Endothelial cell of umbilical vein (primary cell): ENCODE measurements at regions not wholly inside any gene's neighbourhood (a gene's known extent, or its start where the extent isn't known, plus 50 kb on each side); places are given as distances from the start of the nearest gene placed in this dataset.

Experiments used
- BruUV-seq: library from RNA; stranded (reverse); fragments of 400-500 nt; replicated peaks from 2 replicates; lab custom pipeline; 2021; lab: Mats Ljungman, UMichigan
- CTCF ChIA-PET: fragments of 300-600, 350-600 bp; sonication (Branson Sonifier 250); formaldehyde crosslinking; loops from one replicate; lab custom pipeline; 2021; ENCODE audit warnings: antibody characterized with exemption, inconsistent platforms; lab: Charles Lee
- POLR2A ChIA-PET: fragments of 300-600, 350-600 bp; sonication (Branson Sonifier 250); formaldehyde crosslinking; loops from one replicate; lab custom pipeline; 2021; ENCODE audit warnings: antibody characterized with exemption, inconsistent platforms; lab: Charles Lee
- DNase-seq: peaks from one replicate; pipeline ENCODE4 v3.0.0-alpha.2; 2011; ENCODE audit warnings: low read depth, low spot score
- FAIRE-seq: peaks from 2 replicates; lab custom pipeline; 2011; peaks lifted over from hg19 to GRCh38; lab: Jason Lieb, UNC
- H2AFZ ChIP-seq: 2 replicates; pipeline ENCODE4 v1.6.0; 2012; ENCODE audit warnings: low read depth, low read length, control low read depth, inconsistent platforms
- H3K27ac ChIP-seq: 2 replicates; pipeline ENCODE4 v1.5.1; 2011; ENCODE audit warnings: low read depth, mild to moderate bottlenecking, control low read depth, low read length, moderate library complexity; ENCODE audit not compliant: insufficient read depth
- H3K27me3 ChIP-seq, 2 experiments: 2 replicates each; pipeline versions ENCODE4 v1.6.0 to v1.6.1; 2011; ENCODE audit warnings: low read length in 2 of 2, mixed read lengths in 1 of 2; ENCODE audit not compliant: control insufficient read depth in 2 of 2, insufficient read depth in 2 of 2
- H3K36me3 ChIP-seq, 2 experiments: 2 replicates in 1 of 2; 3 replicates in 1 of 2; pipeline ENCODE4 v1.5.1; 2011; ENCODE audit warnings: low read length in 2 of 2, mild to moderate bottlenecking in 1 of 2, moderate library complexity in 1 of 2; ENCODE audit not compliant: control insufficient read depth in 2 of 2, insufficient read depth in 2 of 2; ENCODE audit errors: extremely low read depth in 1 of 2
- H3K4me1 ChIP-seq: 3 replicates; pipeline ENCODE4 v1.5.1; 2011; ENCODE audit warnings: mild to moderate bottlenecking, low read length; ENCODE audit not compliant: control insufficient read depth, insufficient read depth; ENCODE audit errors: extremely low read depth
- H3K4me2 ChIP-seq: 2 replicates; pipeline ENCODE4 v1.6.1; 2011; ENCODE audit warnings: low read length, control low read depth, mixed read lengths; ENCODE audit not compliant: insufficient read depth
- H3K4me3 ChIP-seq, 3 experiments: fragments of 200-600 bp in 1 of 3; sonication (generic), shearing (Covaris generic) in 1 of 3; replicated peaks in 1 of 3; 2 replicates each; pipeline ENCODE4 v1.5.1; 2011 to 2016; ENCODE audit warnings: control low read depth in 3 of 3, low read length in 3 of 3, mild to moderate bottlenecking in 2 of 3, inconsistent platforms in 1 of 3, low read depth in 1 of 3, moderate library complexity in 1 of 3; ENCODE audit not compliant: insufficient read depth in 1 of 3
- H3K79me2 ChIP-seq: 2 replicates; pipeline ENCODE4 v1.6.0; 2012; ENCODE audit warnings: low read length, inconsistent platforms; ENCODE audit not compliant: control insufficient read depth, insufficient read depth
- H3K9ac ChIP-seq: replicated peaks from 2 replicates; pipeline ENCODE3; 2011; ENCODE audit warnings: low read length, control low read depth; ENCODE audit not compliant: insufficient read depth; ENCODE audit errors: extremely low read depth
- H3K9me1 ChIP-seq: replicated peaks from 3 replicates; pipeline ENCODE4 v1.6.0; 2011; ENCODE audit warnings: mild to moderate bottlenecking, low read length; ENCODE audit not compliant: control insufficient read depth, insufficient read depth; ENCODE audit errors: extremely low read depth
- H3K9me3 ChIP-seq: replicated peaks from 2 replicates; pipeline ENCODE4 v1.5.1; 2012; ENCODE audit warnings: low read length, inconsistent platforms; ENCODE audit not compliant: control insufficient read depth, insufficient read depth
- H4K20me1 ChIP-seq: replicated peaks from 2 replicates; pipeline ENCODE3; 2011; ENCODE audit warnings: mild to moderate bottlenecking, low read length; ENCODE audit not compliant: control insufficient read depth, insufficient read depth; ENCODE audit errors: extremely low read depth
- EZH2 ChIP-seq: IDR thresholded peaks from 2 replicates; pipeline ENCODE4 v1.6.1; 2012; ENCODE audit warnings: borderline replicate concordance, low read depth, mild to moderate bottlenecking, moderate library complexity, low read length, inconsistent platforms; ENCODE audit not compliant: severe bottlenecking
- FOS ChIP-seq: IDR thresholded peaks from 2 replicates; pipeline ENCODE4 v1.6.1; 2011; ENCODE audit warnings: mild to moderate bottlenecking, low read length, moderate library complexity, borderline replicate concordance; ENCODE audit not compliant: insufficient read depth
- GATA2 ChIP-seq: IDR thresholded peaks from 2 replicates; pipeline ENCODE4 v1.7.0; 2011; ENCODE audit warnings: low read depth, mild to moderate bottlenecking, moderate library complexity, mixed read lengths, low read length; ENCODE audit not compliant: insufficient read length, insufficient read depth
- MAX ChIP-seq: IDR thresholded peaks from 2 replicates; pipeline ENCODE4 v1.6.1; 2011; ENCODE audit not compliant: insufficient read depth, insufficient read length
- POLR2A ChIP-seq: IDR thresholded peaks from 2 replicates; pipeline ENCODE4 v1.6.1; 2012; ENCODE audit warnings: low read depth, mild to moderate bottlenecking, control low read depth, low read length
- POLR2AphosphoS5 ChIP-seq: IDR thresholded peaks from 2 replicates; pipeline ENCODE4 v1.6.1; 2012; ENCODE audit warnings: low read depth, mild to moderate bottlenecking, control low read depth, low read length, moderate library complexity; ENCODE audit not compliant: insufficient read depth
- dilution Hi-C: fragments of 300-500 bp; cut with MboI; formaldehyde crosslinking; loops from one replicate; pipeline ENCODE4 v1.15.0; 2019; ENCODE audit warnings: low sequenced_read_pairs; ENCODE audit not compliant: extremely low pct_ligation_motif_present
- intact Hi-C: fragments of 100-400 bp; cut with micrococcal nuclease; formaldehyde crosslinking; loops from one replicate; pipeline ENCODE4 v1.10.0; 2022

- no peak overlapping the region for H3K27ac ChIP-seq
- no peak overlapping the region for H3K9ac ChIP-seq
- no peaks in the 10 kb centered on the region for H3K79me2 ChIP-seq
- H3K9me3 ChIP-seq = no peaks in the 10 kb centered on the region
- H3K4me3 ChIP-seq = no peak overlapping the region
- intact Hi-C loops = no loop called here
- H3K9me1 ChIP-seq = no peaks in the 10 kb centered on the region
- no peaks in the 10 kb centered on the region for H3K36me3 ChIP-seq
- ChIA-PET POLR2A (no interaction called here), CTCF (interaction anchor here (2.1 kb wide), 1 partner anchor 18 kb away, joined by 4 read pairs; no protein-coding TSS in a partner anchor)
- no peaks in the 10 kb centered on the region for H4K20me1 ChIP-seq
- DNase-seq = no peak
- H3K4me1 ChIP-seq = peaks cover 2% of the 10 kb centered on the region
- BruUV-seq = no TSS peak
- dilution Hi-C loops = no loop called here
- no peak for TF ChIP-seq POLR2AphosphoS5
- no peak for TF ChIP-seq GATA2
- TF ChIP-seq MAX = no peak
- TF ChIP-seq POLR2A = no peak
- FAIRE-seq = no peak
- no peak overlapping the region for H2AFZ ChIP-seq
- no peaks in the 10 kb centered on the region for H3K27me3 ChIP-seq
- no peak overlapping the region for H3K4me2 ChIP-seq
Measured at GRCh38 chr3:64815195-64815631, 127.4 kb upstream of the ADAMTS9 start.

GRCh38 chr3:64814351-64814750 is 126.6 kb upstream of the ADAMTS9 start:
- no peaks in the 10 kb centered on the region for H3K36me3 ChIP-seq
- BruUV-seq = no TSS peak
- FAIRE-seq (no peak), DNase-seq (no peak)
- no peak overlapping the region for H3K4me3 ChIP-seq
- TF ChIP-seq MAX (no peak), EZH2 (no peak), FOS (no peak)
- dilution Hi-C loops (no loop called here), intact Hi-C loops (no loop called here)
- H2AFZ ChIP-seq = no peak overlapping the region
- ChIA-PET POLR2A (no interaction called here), CTCF (no interaction called here)
- H3K9me3 ChIP-seq = no peaks in the 10 kb centered on the region
- H3K9ac ChIP-seq = no peak overlapping the region
- no peaks in the 10 kb centered on the region for H4K20me1 ChIP-seq
- no peak overlapping the region for H3K4me2 ChIP-seq
- H3K27me3 ChIP-seq = no peaks in the 10 kb centered on the region
- H3K27ac ChIP-seq = no peak overlapping the region
- H3K79me2 ChIP-seq = no peaks in the 10 kb centered on the region
- H3K4me1 ChIP-seq = peaks cover 2% of the 10 kb centered on the region
- no peaks in the 10 kb centered on the region for H3K9me1 ChIP-seq
